ENCODE measurements at regions not wholly inside any gene's neighbourhood (a gene's known extent, or its start where the extent isn't known, plus 50 kb on each side); places are given as distances from the start of the nearest gene placed in this dataset.
"Not testable (repeated sequence)": the region's sequence is repeated elsewhere in the genome, so short reads cannot be mapped to it uniquely, and the experiment has no call there.

DNA sequence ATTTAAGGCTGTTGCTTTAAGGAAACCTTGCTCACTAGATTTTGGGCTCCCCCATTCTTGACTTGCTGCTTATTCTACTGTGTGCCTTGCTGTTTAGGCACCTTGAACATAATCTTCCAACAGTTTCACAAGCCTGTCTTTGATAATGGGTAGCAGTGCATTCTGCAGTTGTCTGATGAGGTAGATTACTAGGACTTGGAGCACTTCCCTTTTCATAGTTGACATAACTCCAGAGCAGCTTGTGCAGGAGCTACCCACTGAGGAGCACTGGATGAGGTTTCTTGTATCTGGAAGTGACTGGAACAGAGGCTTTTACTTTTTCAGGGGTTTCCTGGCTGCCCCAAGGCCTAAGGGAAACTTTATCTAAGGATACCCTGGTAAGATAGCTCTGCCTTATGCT lies 73.0 kb upstream of the AGTPBP1 start:
- TF ChIP-seq, protein P1, sequence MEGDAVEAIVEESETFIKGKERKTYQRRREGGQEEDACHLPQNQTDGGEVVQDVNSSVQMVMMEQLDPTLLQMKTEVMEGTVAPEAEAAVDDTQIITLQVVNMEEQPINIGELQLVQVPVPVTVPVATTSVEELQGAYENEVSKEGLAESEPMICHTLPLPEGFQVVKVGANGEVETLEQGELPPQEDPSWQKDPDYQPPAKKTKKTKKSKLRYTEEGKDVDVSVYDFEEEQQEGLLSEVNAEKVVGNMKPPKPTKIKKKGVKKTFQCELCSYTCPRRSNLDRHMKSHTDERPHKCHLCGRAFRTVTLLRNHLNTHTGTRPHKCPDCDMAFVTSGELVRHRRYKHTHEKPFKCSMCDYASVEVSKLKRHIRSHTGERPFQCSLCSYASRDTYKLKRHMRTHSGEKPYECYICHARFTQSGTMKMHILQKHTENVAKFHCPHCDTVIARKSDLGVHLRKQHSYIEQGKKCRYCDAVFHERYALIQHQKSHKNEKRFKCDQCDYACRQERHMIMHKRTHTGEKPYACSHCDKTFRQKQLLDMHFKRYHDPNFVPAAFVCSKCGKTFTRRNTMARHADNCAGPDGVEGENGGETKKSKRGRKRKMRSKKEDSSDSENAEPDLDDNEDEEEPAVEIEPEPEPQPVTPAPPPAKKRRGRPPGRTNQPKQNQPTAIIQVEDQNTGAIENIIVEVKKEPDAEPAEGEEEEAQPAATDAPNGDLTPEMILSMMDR (IDR thresholded peaks at IDR 0.05), result not testable (repeated sequence)
- TF ChIP-seq POLR2AphosphoS5 (IDR thresholded peaks at IDR 0.05; ENCODE audit: insufficient read depth in 1 of 2, low read depth in 1 of 2), result not testable (repeated sequence)

Data from vagina (tissue), 2 donors.